CD14-positive monocyte (primary cell): ENCODE measurements at regions not wholly inside any gene's neighbourhood (a gene's known extent, or its start where the extent isn't known, plus 50 kb on each side); places are given as distances from the start of the nearest gene placed in this dataset.
"Not testable (repeated sequence)": the region's sequence is repeated elsewhere in the genome, so short reads cannot be mapped to it uniquely, and the experiment has no call there.

Experiments used
- DNase-seq, 3 donors: peaks; one replicate each; pipeline ENCODE4 v3.0.0-alpha.2; 2011 to 2022
- H2AFZ ChIP-seq: 2 replicates; pipeline ENCODE4 v1.6.0; 2012; ENCODE audit warnings: mild to moderate bottlenecking, low read depth, low read length, inconsistent platforms; ENCODE audit not compliant: insufficient read depth, poor library complexity, severe bottlenecking
- H3K27ac ChIP-seq, 2 donors: 1 replicate in 1 of 2; 2 replicates in 1 of 2; pipeline ENCODE4 v1.5.1; 2012 to 2013; ENCODE audit warnings: low read length in 2 of 2, control low read depth in 1 of 2, inconsistent platforms in 1 of 2, low read depth in 1 of 2, mild to moderate bottlenecking in 1 of 2
- H3K27me3 ChIP-seq, 2 donors: one replicate each; pipeline versions ENCODE4 v1.6.0 to v1.6.1; 2011 to 2013; ENCODE audit warnings: low read length in 2 of 2; ENCODE audit not compliant: control insufficient read depth in 2 of 2, insufficient read depth in 2 of 2
- H3K36me3 ChIP-seq, 2 donors: replicated peaks in 1 of 2; 1 replicate in 1 of 2; 2 replicates in 1 of 2; pipeline versions ENCODE4 v1.5.1 to v1.6.1; 2012 to 2013; ENCODE audit warnings: low read length in 2 of 2, control low read depth in 1 of 2, inconsistent platforms in 1 of 2, mild to moderate bottlenecking in 1 of 2; ENCODE audit not compliant: insufficient read depth in 2 of 2, control insufficient read depth in 1 of 2
- H3K4me1 ChIP-seq, 2 donors: 1 replicate in 1 of 2; 2 replicates in 1 of 2; pipeline versions ENCODE4 v1.5.1 to v1.6.1; 2012 to 2013; ENCODE audit warnings: low read length in 2 of 2, control low read depth in 1 of 2, inconsistent platforms in 1 of 2, mild to moderate bottlenecking in 1 of 2, moderate library complexity in 1 of 2; ENCODE audit not compliant: insufficient read depth in 2 of 2, control insufficient read depth in 1 of 2
- H3K4me2 ChIP-seq: replicated peaks from 2 replicates; pipeline ENCODE3; 2012; ENCODE audit warnings: low read length, moderate library complexity, mild to moderate bottlenecking; ENCODE audit not compliant: poor library complexity, severe bottlenecking; ENCODE audit errors: extremely low read depth
- H3K4me3 ChIP-seq, 3 experiments: fragments of 200-600 bp in 1 of 3; sonication (generic) in 1 of 3; replicated peaks in 1 of 3; 1 replicate in 2 of 3; 2 replicates in 1 of 3; pipeline ENCODE4 v1.5.1; 2011 to 2013; ENCODE audit warnings: low read length in 3 of 3, mild to moderate bottlenecking in 3 of 3, control low read depth in 2 of 3, low read depth in 2 of 3, inconsistent platforms in 1 of 3, moderate library complexity in 1 of 3
- H3K79me2 ChIP-seq: 2 replicates; pipeline ENCODE4 v1.6.0; 2012; ENCODE audit warnings: mild to moderate bottlenecking, control low read depth, inconsistent platforms, low read length, moderate library complexity; ENCODE audit not compliant: insufficient read depth
- H3K9ac ChIP-seq: 2 replicates; pipeline ENCODE4 v1.6.0; 2017; ENCODE audit warnings: low read length, mild to moderate bottlenecking; ENCODE audit not compliant: insufficient read depth, poor library complexity, severe bottlenecking
- H3K9me3 ChIP-seq, 2 donors: replicated peaks in 1 of 2; 1 replicate in 1 of 2; 2 replicates in 1 of 2; pipeline versions ENCODE4 v1.5.1 to v1.6.1; 2012 to 2013; ENCODE audit warnings: low read length in 2 of 2, control low read depth in 1 of 2; ENCODE audit not compliant: control insufficient read depth in 1 of 2, insufficient read depth in 1 of 2
- H4K20me1 ChIP-seq: 2 replicates; pipeline ENCODE4 v1.6.0; 2012; ENCODE audit warnings: mild to moderate bottlenecking, low read length, control low read depth, moderate library complexity; ENCODE audit not compliant: insufficient read depth
- H3K27ac Mint-ChIP-seq, 7 donors: one replicate each; pipeline ENCODE4 v1.8.0; 2020; ENCODE audit warnings: mild to moderate bottlenecking in 7 of 7, mixed read lengths in 7 of 7, moderate library complexity in 6 of 7, inconsistent platforms in 2 of 7
- H3K27me3 Mint-ChIP-seq, 3 donors: one replicate each; pipeline ENCODE4 v1.8.0; 2021 to 2022; ENCODE audit warnings: low read depth in 3 of 3, mild to moderate bottlenecking in 3 of 3, mixed read lengths in 3 of 3, moderate library complexity in 3 of 3, inconsistent platforms in 1 of 3
- H3K36me3 Mint-ChIP-seq, 2 donors: one replicate each; pipeline ENCODE4 v1.8.0; 2020; ENCODE audit warnings: mixed read lengths in 2 of 2, inconsistent platforms in 1 of 2, mild to moderate bottlenecking in 1 of 2
- H3K4me1 Mint-ChIP-seq: one replicate; pipeline ENCODE4 v1.8.0; 2020; ENCODE audit warnings: mild to moderate bottlenecking, mixed read lengths
- H3K4me3 Mint-ChIP-seq, 2 donors: one replicate each; pipeline ENCODE4 v1.8.0; 2020; ENCODE audit warnings: mild to moderate bottlenecking in 2 of 2, mixed read lengths in 2 of 2, moderate library complexity in 1 of 2
- H3K9me3 Mint-ChIP-seq, 7 donors: one replicate each; pipeline ENCODE4 v1.8.0; 2020 to 2022; ENCODE audit warnings: mixed read lengths in 7 of 7, mild to moderate bottlenecking in 6 of 7, moderate library complexity in 6 of 7, inconsistent platforms in 2 of 7
- WGBS: methylation state at CpG from one replicate; pipeline ENCODE4 v1.1.5; 2013; ENCODE audit warnings: missing lambda C conversion rate; ENCODE audit not compliant: insufficient coverage; 5-methylcytosine and 5-hydroxymethylcytosine counted together
- intact Hi-C, 2 donors: fragments of 100-400 bp; cut with micrococcal nuclease; formaldehyde crosslinking; loops; one replicate each; pipeline versions ENCODE4 v1.15.0 to v1.15.1; 2023

- H3K9ac ChIP-seq, H3K4me3 ChIP-seq, H3K4me1 ChIP-seq, H3K27me3 ChIP-seq, H3K4me2 ChIP-seq, H2AFZ ChIP-seq, H3K9me3 ChIP-seq, H3K4me3 Mint-ChIP-seq, H4K20me1 ChIP-seq, H3K27ac Mint-ChIP-seq, H3K79me2 ChIP-seq, intact Hi-C loops, H3K36me3 ChIP-seq, H3K36me3 Mint-ChIP-seq, H3K27ac ChIP-seq, H3K4me1 Mint-ChIP-seq, DNase-seq, H3K27me3 Mint-ChIP-seq: not testable (repeated sequence)
- peaks cover 0 to 15% (median 3%) of the 10 kb centered on the region in 7 donors for H3K9me3 Mint-ChIP-seq
- WGBS = 69% methylated on average over 2 of the region's 2 CpGs
Observed at GRCh38 chr2:91989781-91990180, 2881.4 kb upstream of the TEKT4 start.

DNA sequence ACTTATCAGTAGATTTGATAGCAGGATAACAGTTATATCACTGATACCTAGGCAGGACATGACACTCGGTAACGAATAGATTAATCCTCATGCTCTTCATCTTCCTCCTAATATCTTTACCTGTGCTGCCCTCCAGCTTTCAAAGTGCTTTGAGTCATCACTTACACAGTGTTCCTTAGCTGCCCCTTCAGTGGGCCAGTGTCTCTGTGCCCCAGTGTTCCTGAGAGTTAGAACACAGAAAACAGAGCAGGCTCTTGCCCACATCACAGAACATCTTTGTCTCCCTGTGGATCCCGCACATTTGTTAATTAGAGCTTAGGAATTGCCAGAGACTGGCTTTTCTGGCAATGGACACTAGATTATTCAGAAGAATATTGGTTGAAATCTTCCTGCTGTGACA, 2864.7 kb upstream of the TEKT4 start:
- WGBS = 93% methylated on average over 2 of the region's 3 CpGs
- H3K36me3 Mint-ChIP-seq, H3K27me3 Mint-ChIP-seq: not testable (repeated sequence)

More for the DNA sequence above, 2864.7 kb upstream of the TEKT4 start:
- H3K36me3 ChIP-seq, H3K27ac ChIP-seq, H3K27me3 ChIP-seq, H3K79me2 ChIP-seq, DNase-seq, H3K27ac Mint-ChIP-seq, H2AFZ ChIP-seq, H3K9me3 ChIP-seq, H4K20me1 ChIP-seq, H3K4me3 Mint-ChIP-seq, H3K4me1 ChIP-seq, H3K9ac ChIP-seq, H3K4me2 ChIP-seq, H3K9me3 Mint-ChIP-seq, intact Hi-C loops, H3K4me1 Mint-ChIP-seq, H3K4me3 ChIP-seq: not testable (repeated sequence)
